Cardiac fibroblast (primary cell): ENCODE measurements at regions not wholly inside any gene's neighbourhood (a gene's known extent, or its start where the extent isn't known, plus 50 kb on each side); places are given as distances from the start of the nearest gene placed in this dataset.

ENCODE experiments used
- DNase-seq, 2 donors: peaks; one replicate each; pipeline versions ENCODE4 v3.0.0 to v3.0.0-alpha.2; 2010; ENCODE audit warnings: low read depth in 2 of 2
- H3K4me3 ChIP-seq, 2 donors: replicated peaks in 1 of 2; 1 replicate in 1 of 2; 2 replicates in 1 of 2; pipeline ENCODE4 v1.5.1; 2011; ENCODE audit warnings: low read depth in 2 of 2, low read length in 2 of 2, mild to moderate bottlenecking in 2 of 2, moderate library complexity in 1 of 2
- TF ChIP-seq, protein P1 (sequence below): IDR thresholded peaks from one replicate; pipeline ENCODE4 v1.5.1; 2011; ENCODE audit warnings: low read depth, mild to moderate bottlenecking, low read length, inconsistent platforms

GRCh38 chr10:86599729-86600128 is 54.6 kb upstream of the OPN4 start:
- TF ChIP-seq, protein P1, sequence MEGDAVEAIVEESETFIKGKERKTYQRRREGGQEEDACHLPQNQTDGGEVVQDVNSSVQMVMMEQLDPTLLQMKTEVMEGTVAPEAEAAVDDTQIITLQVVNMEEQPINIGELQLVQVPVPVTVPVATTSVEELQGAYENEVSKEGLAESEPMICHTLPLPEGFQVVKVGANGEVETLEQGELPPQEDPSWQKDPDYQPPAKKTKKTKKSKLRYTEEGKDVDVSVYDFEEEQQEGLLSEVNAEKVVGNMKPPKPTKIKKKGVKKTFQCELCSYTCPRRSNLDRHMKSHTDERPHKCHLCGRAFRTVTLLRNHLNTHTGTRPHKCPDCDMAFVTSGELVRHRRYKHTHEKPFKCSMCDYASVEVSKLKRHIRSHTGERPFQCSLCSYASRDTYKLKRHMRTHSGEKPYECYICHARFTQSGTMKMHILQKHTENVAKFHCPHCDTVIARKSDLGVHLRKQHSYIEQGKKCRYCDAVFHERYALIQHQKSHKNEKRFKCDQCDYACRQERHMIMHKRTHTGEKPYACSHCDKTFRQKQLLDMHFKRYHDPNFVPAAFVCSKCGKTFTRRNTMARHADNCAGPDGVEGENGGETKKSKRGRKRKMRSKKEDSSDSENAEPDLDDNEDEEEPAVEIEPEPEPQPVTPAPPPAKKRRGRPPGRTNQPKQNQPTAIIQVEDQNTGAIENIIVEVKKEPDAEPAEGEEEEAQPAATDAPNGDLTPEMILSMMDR: no peak

GRCh38 chr10:86600296-86600695 is 54.1 kb upstream of the OPN4 start:
- TF ChIP-seq, protein P1: no peak

More at GRCh38 chr10:86599729-86600128, 54.6 kb upstream of the OPN4 start:
- no peak for DNase-seq
- no peak overlapping the region for H3K4me3 ChIP-seq

GRCh38 chr10:86601956-86602602 is 52.3 kb upstream of the OPN4 start:
- TF ChIP-seq, protein P1: no peak
- no peak overlapping the region for H3K4me3 ChIP-seq
- DNase-seq: no peak

More at GRCh38 chr10:86600296-86600695, 54.1 kb upstream of the OPN4 start:
- no peak overlapping the region for H3K4me3 ChIP-seq
- DNase-seq: no peak

- DNase-seq: no peak
- TF ChIP-seq, protein P1: no peak
- no peak overlapping the region for H3K4me3 ChIP-seq
Measured at GRCh38 chr10:86603256-86603655, 51.1 kb upstream of the OPN4 start.
